GM12878 (cell line): ENCODE measurements at regions not wholly inside any gene's neighbourhood (a gene's known extent, or its start where the extent isn't known, plus 50 kb on each side); places are given as distances from the start of the nearest gene placed in this dataset.

ENCODE experiments used
- ATAC-seq: fragments of 200-7000 bp; cut with Tn5 transposase; 3 replicates; pipeline ENCODE4 v1.9.1; 2020; ENCODE audit warnings: mild to moderate bottlenecking, moderate library complexity
- BruUV-seq: library from RNA; stranded (reverse); fragments of 400-500 nt; replicated peaks from 2 replicates; lab custom pipeline; 2021; lab: Mats Ljungman, UMichigan
- CTCF ChIA-PET: fragments of 300-600 bp; sonication (Branson Sonifier 250); formaldehyde crosslinking; extraction: SDS; loops from one replicate; lab custom pipeline; 2021; ENCODE audit warnings: inconsistent platforms; lab: Yijun Ruan, JAX
- POLR2A ChIA-PET: fragments of 350-600 bp; formaldehyde crosslinking; extraction: SDS; loops from one replicate; lab custom pipeline; 2021; ENCODE audit warnings: inconsistent platforms; lab: Charles Lee
- RAD21 ChIA-PET: fragments of 300-600 bp; sonication (Branson Sonifier 250); formaldehyde crosslinking; loops from one replicate; lab custom pipeline; 2023; ENCODE audit warnings: antibody characterized with exemption; ENCODE audit not compliant: unreplicated experiment; lab: Charles Lee
- SMC1A ChIA-PET: fragments of 300-600 bp; sonication (Branson Sonifier 250); formaldehyde crosslinking; loops from one replicate; lab custom pipeline; 2023; ENCODE audit not compliant: unreplicated experiment, uncharacterized antibody; lab: Charles Lee
- DNase-seq: peaks from one replicate; pipeline ENCODE4 v3.0.0-alpha.2; 2011; ENCODE audit warnings: low read depth, low spot score
- FAIRE-seq: peaks from 3 replicates; lab custom pipeline; 2011; peaks lifted over from hg19 to GRCh38; lab: Jason Lieb, UNC
- H2AFZ ChIP-seq: 2 replicates; pipeline ENCODE4 v1.6.0; 2011; ENCODE audit warnings: low read depth, low read length, control low read depth; ENCODE audit not compliant: control insufficient read depth
- H3K27ac ChIP-seq: 2 replicates; pipeline ENCODE4 v1.5.1; 2011; ENCODE audit warnings: control low read depth; ENCODE audit not compliant: control insufficient read depth, insufficient read depth
- H3K27me3 ChIP-seq, 2 experiments: replicated peaks in 1 of 2; 2 replicates each; pipeline versions ENCODE4 v1.6.0 to v1.6.1; 2011; ENCODE audit warnings: low read length in 1 of 2; ENCODE audit not compliant: control insufficient read depth in 2 of 2, insufficient read depth in 2 of 2
- H3K36me3 ChIP-seq, 2 experiments: 2 replicates each; pipeline ENCODE4 v1.5.1; 2011; ENCODE audit warnings: low read length in 1 of 2; ENCODE audit not compliant: control insufficient read depth in 2 of 2, insufficient read depth in 2 of 2
- H3K4me1 ChIP-seq: 2 replicates; pipeline ENCODE4 v1.6.1; 2011; ENCODE audit warnings: mild to moderate bottlenecking, low read length, moderate library complexity, mixed read lengths; ENCODE audit not compliant: control insufficient read depth, insufficient read depth
- H3K4me2 ChIP-seq: 2 replicates; pipeline ENCODE4 v1.6.0; 2011; ENCODE audit warnings: control low read depth; ENCODE audit not compliant: control insufficient read depth, insufficient read depth
- H3K4me3 ChIP-seq: fragments of 200-600 bp; sonication (generic); 2 replicates; pipeline ENCODE4 v1.5.1; 2016
- H3K79me2 ChIP-seq: 2 replicates; pipeline ENCODE4 v1.6.0; 2011; ENCODE audit warnings: low read length; ENCODE audit not compliant: control insufficient read depth, insufficient read depth
- H3K9ac ChIP-seq: 2 replicates; pipeline ENCODE4 v1.8.0; 2011; ENCODE audit warnings: low read length, control low read depth, mixed read lengths; ENCODE audit not compliant: control insufficient read depth, insufficient read depth
- H3K9me3 ChIP-seq: replicated peaks from 3 replicates; pipeline ENCODE4 v1.5.1; 2011; ENCODE audit warnings: mild to moderate bottlenecking, low read length; ENCODE audit not compliant: control insufficient read depth, insufficient read depth
- H4K20me1 ChIP-seq: 2 replicates; pipeline ENCODE4 v1.6.0; 2011; ENCODE audit not compliant: control insufficient read depth, insufficient read depth
- ASH2L ChIP-seq: fragments of 300-600, 200-600 bp; sonication (generic); IDR thresholded peaks from 2 replicates; pipeline ENCODE4 v1.6.1; 2017; ENCODE audit warnings: low read depth, mild to moderate bottlenecking, borderline replicate concordance
- BACH1 ChIP-seq: fragments of 450-650 bp; IDR thresholded peaks from 2 replicates; pipeline ENCODE4 v1.6.1; 2017; ENCODE audit warnings: mild to moderate bottlenecking, borderline replicate concordance
- BCLAF1 ChIP-seq: fragments of 450-650 bp; IDR thresholded peaks from 2 replicates; pipeline ENCODE4 v1.6.1; 2017; ENCODE audit warnings: antibody characterized with exemption, mild to moderate bottlenecking, moderate library complexity
- CEBPZ ChIP-seq: fragments of 150-350 bp; IDR thresholded peaks from 2 replicates; pipeline ENCODE4 v1.6.1; 2016; ENCODE audit warnings: low read depth, low read length
- ETV6 ChIP-seq, 2 experiments: fragments of 450-650 bp in 1 of 2; IDR thresholded peaks in 1 of 2; conservative IDR thresholded peaks in 1 of 2; 2 replicates each; pipeline ENCODE4 v1.6.1; 2014; ENCODE audit warnings: antibody characterized with exemption in 1 of 2, borderline replicate concordance in 1 of 2, low read depth in 1 of 2, mild to moderate bottlenecking in 1 of 2, moderate library complexity in 1 of 2
- MYC ChIP-seq: IDR thresholded peaks from 2 replicates; pipeline ENCODE4 v1.6.1; 2011; ENCODE audit warnings: mild to moderate bottlenecking, low read length, moderate library complexity, inconsistent platforms; ENCODE audit not compliant: insufficient read depth, insufficient replicate concordance, insufficient read length, severe bottlenecking
- NRF1 ChIP-seq: conservative IDR thresholded peaks from 2 replicates; pipeline ENCODE4 v1.6.1; 2011; ENCODE audit warnings: mild to moderate bottlenecking, low read depth, low read length, improper control_type of control experiment
- PAX5 ChIP-seq: IDR thresholded peaks from 2 replicates; pipeline ENCODE4 v1.6.1; 2011; ENCODE audit warnings: low read depth, low read length, borderline replicate concordance
- POLR2AphosphoS2 ChIP-seq: IDR thresholded peaks from 2 replicates; pipeline ENCODE4 v1.6.1; 2011; ENCODE audit warnings: low read depth, mild to moderate bottlenecking, low read length, improper control_type of control experiment, moderate library complexity
- SP1 ChIP-seq: IDR thresholded peaks from one replicate; pipeline ENCODE4 v1.6.1; 2011; ENCODE audit warnings: low read depth, low read length
- TCF7 ChIP-seq: IDR thresholded peaks from 2 replicates; pipeline ENCODE4 v1.6.1; 2014; ENCODE audit warnings: antibody characterized with exemption, borderline replicate concordance
- WGBS: methylation state at CpG from one replicate; pipeline ENCODE4 v1.1.6; 2016; ENCODE audit warnings: low lambda C conversion rate; ENCODE audit not compliant: insufficient replicate concordance, insufficient coverage; ENCODE audit errors: missing lambda C conversion rate; 5-methylcytosine and 5-hydroxymethylcytosine counted together
- in situ Hi-C: fragments of 300-500 bp; cut with MboI; formaldehyde crosslinking; loops from 9 replicates; pipeline ENCODE4 v1.14.3; 2018; ENCODE audit warnings: mixed read lengths
- intact Hi-C: fragments of 100-400 bp; cut with micrococcal nuclease; formaldehyde crosslinking; loops from one replicate; pipeline ENCODE4 v1.14.2; 2022; ENCODE audit not compliant: unreplicated experiment

GRCh38 chr1:80365359-80366021 is 1359.0 kb upstream of the ADGRL4 start (continued):
- no peak for TF ChIP-seq CEBPZ
- no peak for TF ChIP-seq POLR2AphosphoS2

GRCh38 chr1:80363689-80364475 is 1357.4 kb upstream of the ADGRL4 start:
- Histone ChIP-seq H3K9me3 (no peaks in the 10 kb centered on the region), H3K79me2 (no peaks in the 10 kb centered on the region), H3K4me3 (no peak overlapping the region), H4K20me1 (no peaks in the 10 kb centered on the region), H3K4me2 (no peak overlapping the region), H2AFZ (no peak overlapping the region), H3K4me1 (no peaks in the 10 kb centered on the region), H3K9ac (no peak overlapping the region), H3K27me3 (no peaks in the 10 kb centered on the region), H3K27ac (no peak overlapping the region), H3K36me3 (no peaks in the 10 kb centered on the region)
- intact Hi-C loops, result no loop called here
- no peak for FAIRE-seq
- WGBS, result 44% methylated on average over 5 of the region's 5 CpGs
- ChIA-PET RAD21 (no interaction called here), SMC1A (no interaction called here), CTCF (interaction anchor here (1.1 kb wide), 1 partner anchor 37 kb away, joined by 3 read pairs; no protein-coding TSS in a partner anchor), POLR2A (no interaction called here)
- no peak for DNase-seq
- no TSS peak for BruUV-seq
- TF ChIP-seq MYC (no peak), TCF7 (no peak), ETV6 (conservative IDR thresholded peaks at IDR 0.05 in 1 of 2, IDR thresholded peaks at IDR 0.05 in 1 of 2; ENCODE audit: borderline replicate concordance in 1 of 2, low read depth in 1 of 2) (no peak), ASH2L (no peak), BCLAF1 (no peak), SP1 (no peak), NRF1 (no peak), BACH1 (no peak), PAX5 (no peak)
- no peak for ATAC-seq
- in situ Hi-C loops, result no loop called here
